Heart left ventricle (tissue), 16 donors: ENCODE measurements at regions not wholly inside any gene's neighbourhood (a gene's known extent, or its start where the extent isn't known, plus 50 kb on each side); places are given as distances from the start of the nearest gene placed in this dataset.

Experiments
- ATAC-seq, 4 donors: fragments of 200-7000 bp; cut with Tn5 transposase; one replicate each; pipeline ENCODE4 v1.9.1; 2020 to 2022; ENCODE audit warnings: moderate library complexity in 4 of 4, mild to moderate bottlenecking in 3 of 4, moderate number of reproducible peaks in 1 of 4
- DNase-seq, 5 donors: peaks; one replicate each; pipeline ENCODE4 v3.0.0-alpha.2; 2020
- H3K27ac ChIP-seq, 12 donors: fragments of 200-600 bp; sonication (generic) in 4 of 12; one replicate each; pipeline versions ENCODE4 v1.5.0 to v1.8.0; 2016 to 2022; ENCODE audit warnings: mild to moderate bottlenecking in 2 of 12
- H3K27me3 ChIP-seq, 9 donors: fragments of 200-600 bp; sonication (generic) in 2 of 9; one replicate each; pipeline versions ENCODE4 v1.5.1 to v1.8.0; 2016 to 2022; ENCODE audit warnings: mild to moderate bottlenecking in 3 of 9
- H3K36me3 ChIP-seq, 9 donors: fragments of 200-600 bp; sonication (generic) in 2 of 9; one replicate each; pipeline versions ENCODE4 v1.5.0 to v1.8.0; 2018 to 2022; ENCODE audit warnings: mild to moderate bottlenecking in 2 of 9
- H3K4me1 ChIP-seq, 12 donors: fragments of 200-600 bp; sonication (generic) in 4 of 12; one replicate each; pipeline versions ENCODE4 v1.5.0 to v1.8.0; 2016 to 2022; ENCODE audit warnings: mild to moderate bottlenecking in 3 of 12
- H3K4me3 ChIP-seq, 12 donors: fragments of 200-600 bp; sonication (generic) in 4 of 12; one replicate each; pipeline versions ENCODE4 v1.5.0 to v1.8.0; 2017 to 2022; ENCODE audit warnings: mild to moderate bottlenecking in 9 of 12, moderate library complexity in 4 of 12
- H3K9me3 ChIP-seq, 12 donors: fragments of 200-600 bp; sonication (generic) in 4 of 12; one replicate each; pipeline versions ENCODE4 v1.5.0 to v1.8.0; 2016 to 2022; ENCODE audit warnings: mild to moderate bottlenecking in 1 of 12
- CTCF ChIP-seq, 12 donors: fragments of 200-600 bp; sonication (generic) in 4 of 12; IDR thresholded peaks; one replicate each; pipeline versions ENCODE4 v1.5.0 to v1.8.0; 2018 to 2022; ENCODE audit warnings: antibody characterized with exemption in 12 of 12, mild to moderate bottlenecking in 5 of 12
- POLR2A ChIP-seq, 2 donors: fragments of 450-650 bp; IDR thresholded peaks; one replicate each; pipeline ENCODE4 v1.6.1; 2017; ENCODE audit warnings: antibody characterized with exemption in 2 of 2, mild to moderate bottlenecking in 2 of 2, moderate library complexity in 2 of 2
- WGBS, 4 donors: extraction: QIAGEN DNeasy Blood & Tissue Kit in 2 of 4; methylation state at CpG; one replicate each; pipeline versions ENCODE4 v1.1.5 to v1.1.7; 2013 to 2018; 5-methylcytosine and 5-hydroxymethylcytosine counted together
- intact Hi-C, 10 donors: fragments of 100-400 bp; cut with DNase I; formaldehyde crosslinking; loops; one replicate each; pipeline versions ENCODE4 v1.11.1 to v1.14.2; 2022
- donor health status: ischemic (EF 13 %, LVEDD 7.1; RV severe dilation, severe dysfunction).
- donor health status: healthy with polysubstance abuse.
- donor health status: DM: no; HTN: yes; CAD: no.
- donor health status: DM: no; HTN: no; CAD: no.
- donor health status: ischemic (EF 25% LVEDD 6.9; RV normal size, moderate dysfunction).
- donor health status: ischemic (EF 25% LVEDD 5.7; RV mildly dilated, moderate dysfunction).
- donor health status: healthy.
- donor health status: DM: yes; HTN: yes; CAD: no.
- donor health status: ischemic (EF 35%, LVEDD 5.7; RV mildly dilated, moderate dysfunction).
- donor health status: nonischemic (EF 11% LVEDD 7.7; RV severe dilation, severe dysfunction).
- donor health status: DM: yes; HTN: yes; CAD: no.
- donor health status: PGD.
- donor health status: ischemic (EF 29% LVEDD 5.4; RV normal size, mild dysfunction).
- donor health status: nonischemic (EF 23%, LVEDD 6.1; RV moderate dilation, normal function).

GRCh38 chr1:101150266-101150665 lies 86.6 kb upstream of the S1PR1 start:
- intact Hi-C loops: no loop called here
- no peak overlapping the region for H3K4me3 ChIP-seq
- 54 to 68% (median 55%) methylated on average over 4 of the region's 4 CpGs for WGBS, 4 donors
- no peaks in the 10 kb centered on the region for H3K27me3 ChIP-seq
- TF ChIP-seq POLR2A (IDR thresholded peaks at IDR 0.05) (no peak), CTCF (IDR thresholded peaks at IDR 0.05) (no peak)
- DNase-seq (no peak), ATAC-seq (peak in 1 of 4 donors; percentile 67)
- no peaks in the 10 kb centered on the region for H3K36me3 ChIP-seq
- H3K27ac ChIP-seq: peak overlapping the region in 11 of 12 donors; percentile 22 to 65 (median 51)
- peaks cover 0 to 35% (median 4%) of the 10 kb centered on the region in 12 donors for H3K4me1 ChIP-seq
- H3K9me3 ChIP-seq: no peaks in the 10 kb centered on the region

GRCh38 chr1:101148980-101149379 lies 87.8 kb upstream of the S1PR1 start:
- intact Hi-C loops: no loop called here
- Histone ChIP-seq H3K9me3 (no peaks in the 10 kb centered on the region), H3K27me3 (no peaks in the 10 kb centered on the region), H3K4me1 (peaks cover 0 to 35% (median 4%) of the 10 kb centered on the region in 12 donors), H3K4me3 (no peak overlapping the region), H3K27ac (peak overlapping the region in 7 of 12 donors; percentile 0 to 65 (median 46)), H3K36me3 (no peaks in the 10 kb centered on the region)
- DNase-seq (peak in 2 of 5 donors; percentile 28 to 29), ATAC-seq (peak in 2 of 4 donors; percentile 57 to 70)
- WGBS, 4 donors: 12 to 19% (median 15%) methylated on average over 3 of the region's 3 CpGs
- no peak for TF ChIP-seq POLR2A (IDR thresholded peaks at IDR 0.05)
- TF ChIP-seq CTCF (IDR thresholded peaks at IDR 0.05): no peak

- H3K36me3 ChIP-seq: no peaks in the 10 kb centered on the region
- intact Hi-C loops: no loop called here
- H3K4me3 ChIP-seq: no peak overlapping the region
- H3K4me1 ChIP-seq: peaks cover 0 to 27% (median 4%) of the 10 kb centered on the region in 12 donors
- no peaks in the 10 kb centered on the region for H3K27me3 ChIP-seq
- DNase-seq (no peak), ATAC-seq (no peak)
- H3K9me3 ChIP-seq: no peaks in the 10 kb centered on the region
- no peak overlapping the region for H3K27ac ChIP-seq
- WGBS, 4 donors: 77 to 92% (median 86%) methylated on average over 3 of the region's 3 CpGs
- TF ChIP-seq POLR2A (IDR thresholded peaks at IDR 0.05): no peak
- TF ChIP-seq CTCF (IDR thresholded peaks at IDR 0.05): no peak
Measured at GRCh38 chr1:101147381-101147780, 89.4 kb upstream of the S1PR1 start.

- H3K9me3 ChIP-seq: no peaks in the 10 kb centered on the region
- ATAC-seq (no peak), DNase-seq (no peak)
- no peaks in the 10 kb centered on the region for H3K36me3 ChIP-seq
- no peak overlapping the region for H3K27ac ChIP-seq
- H3K4me3 ChIP-seq: no peak overlapping the region
- peaks cover 0 to 24% (median 2%) of the 10 kb centered on the region in 12 donors for H3K4me1 ChIP-seq
- no peaks in the 10 kb centered on the region for H3K27me3 ChIP-seq
- intact Hi-C loops: no loop called here
- no peak for TF ChIP-seq CTCF (IDR thresholded peaks at IDR 0.05)
Measured at GRCh38 chr1:101145449-101145820, 91.4 kb upstream of the S1PR1 start.
